NCI-H446 (cell line): ENCODE measurements at regions not wholly inside any gene's neighbourhood (a gene's known extent, or its start where the extent isn't known, plus 50 kb on each side); places are given as distances from the start of the nearest gene placed in this dataset.

Source experiments
- DNase-seq, 2 experiments: peaks; one replicate each; lab custom pipeline; 2025; lab: John Stamatoyannopoulos, UW

GRCh38 chr6:143594647-143595046, 83.1 kb upstream of the PHACTR2 start:
- DNase-seq: no peak

DNA sequence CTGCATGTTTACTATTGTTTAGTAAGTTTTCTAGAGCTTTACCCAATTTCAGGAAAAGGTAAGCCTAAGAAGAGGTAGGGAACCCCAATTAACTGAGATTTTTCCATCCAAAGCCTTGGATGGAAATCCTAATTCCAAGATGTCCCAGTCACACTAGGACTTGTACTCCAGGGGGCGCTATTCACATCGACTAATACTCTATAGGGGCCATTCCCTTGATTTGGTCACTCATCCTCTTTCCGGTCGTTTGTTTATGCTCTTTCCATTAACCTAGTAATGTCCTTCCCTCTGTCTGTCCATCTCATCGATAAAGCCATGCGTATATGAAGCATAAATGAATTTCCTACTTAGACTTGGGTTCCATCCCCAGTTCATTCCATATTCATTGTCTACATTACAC, 80.8 kb upstream of the FUCA2 start:
- DNase-seq: no peak

DNA sequence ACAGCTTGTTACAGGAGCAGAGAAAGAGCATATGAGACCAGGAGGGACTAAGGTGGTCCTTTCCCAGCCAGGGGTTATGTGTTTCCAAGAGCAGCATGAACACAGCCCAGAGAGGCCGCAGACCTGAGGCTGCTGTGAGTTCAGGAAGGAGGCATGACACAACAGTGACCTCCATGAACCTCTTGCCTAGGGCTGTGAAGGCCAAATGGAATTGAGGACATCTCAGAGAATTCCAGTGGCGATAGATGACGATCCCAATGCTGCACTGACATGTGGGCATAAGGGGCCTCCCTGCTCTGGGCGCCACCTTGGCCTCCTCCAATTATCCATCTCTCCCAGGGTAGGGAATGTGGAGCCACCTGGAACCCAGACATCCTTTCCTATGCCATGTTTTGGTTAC, 79.9 kb upstream of the FUCA2 start:
- no peak for DNase-seq

GRCh38 chr6:143589162-143589561, 77.6 kb upstream of the FUCA2 start:
- no peak for DNase-seq

DNA sequence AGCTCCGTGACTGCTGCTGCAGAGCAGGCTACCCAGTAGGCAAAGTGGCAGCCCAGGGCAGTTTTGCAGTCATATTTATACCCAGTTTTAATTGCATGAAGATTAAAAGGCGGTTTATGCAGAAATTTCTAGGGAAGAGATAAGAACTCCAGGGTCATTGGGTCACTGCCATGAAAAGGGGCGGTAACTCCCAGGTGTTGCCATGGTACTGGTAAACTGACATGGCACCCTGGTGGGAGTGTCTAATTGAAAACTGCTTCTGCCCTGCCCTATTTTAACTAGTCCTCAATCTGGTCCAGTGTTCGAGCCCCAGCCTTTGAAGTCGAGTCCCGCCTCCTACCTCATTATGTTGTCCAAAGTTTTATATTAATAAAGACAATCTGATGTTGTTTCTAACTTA, 75.0 kb upstream of the FUCA2 start:
- DNase-seq: no peak

GRCh38 chr6:143585716-143586115, 74.2 kb upstream of the FUCA2 start:
- no peak for DNase-seq

DNA sequence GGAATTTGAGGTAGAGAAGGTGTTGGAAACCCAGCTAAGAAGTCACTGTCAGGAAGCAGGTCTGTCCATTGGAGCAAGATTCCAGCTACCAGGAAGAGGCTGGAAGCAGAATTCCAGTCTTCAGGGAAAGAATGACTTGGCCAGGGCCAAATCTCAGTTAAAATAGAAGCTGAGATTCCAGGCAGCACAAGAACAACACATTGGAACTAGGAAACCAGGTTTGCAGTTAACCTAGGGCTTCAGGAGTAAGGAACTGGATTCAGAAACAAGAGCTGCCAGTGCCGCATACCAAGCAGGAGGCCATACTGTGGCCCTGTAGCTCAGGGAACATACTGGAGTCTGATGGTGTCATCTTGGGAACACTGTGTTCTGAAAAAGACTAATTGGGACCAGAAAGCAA, 73.7 kb upstream of the FUCA2 start:
- no peak for DNase-seq

- DNase-seq: no peak
Observed at GRCh38 chr6:143583542-143584327, 72.2 kb upstream of the FUCA2 start.

DNA sequence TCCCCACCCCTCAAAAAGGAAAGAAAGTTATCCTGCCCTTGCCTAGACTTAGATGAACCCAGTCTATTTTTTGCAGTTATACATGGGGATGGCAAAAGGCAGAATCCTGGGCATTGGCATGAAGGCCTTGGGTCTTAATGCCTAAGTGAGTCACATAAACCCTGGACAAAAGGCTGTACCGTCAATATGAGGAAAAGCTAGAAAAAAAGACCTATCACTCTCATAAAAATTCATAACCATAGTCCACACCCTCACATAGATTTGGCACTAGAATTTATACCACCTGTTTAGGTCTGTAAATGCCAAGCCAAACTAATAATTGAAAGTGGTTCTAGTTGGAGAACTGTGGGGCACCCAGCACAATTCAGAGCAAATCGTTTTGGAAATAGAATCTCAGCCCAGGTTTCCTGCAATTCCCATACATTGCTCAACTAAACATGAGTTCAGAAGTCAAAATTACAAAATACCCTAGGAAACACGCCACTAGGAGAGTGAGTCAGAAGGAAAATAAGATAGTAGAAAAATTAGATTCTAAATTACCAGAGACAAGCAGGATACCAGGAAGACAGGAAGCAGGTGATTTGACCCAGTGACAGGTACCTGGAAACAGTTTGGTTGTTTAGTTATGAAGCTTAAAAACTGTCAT, 70.4 kb upstream of the FUCA2 start:
- no peak for DNase-seq

- peak in 1 of 2 experiments; percentile 42 for DNase-seq
Observed at GRCh38 chr6:143579703-143580102, 68.2 kb upstream of the FUCA2 start.

DNA sequence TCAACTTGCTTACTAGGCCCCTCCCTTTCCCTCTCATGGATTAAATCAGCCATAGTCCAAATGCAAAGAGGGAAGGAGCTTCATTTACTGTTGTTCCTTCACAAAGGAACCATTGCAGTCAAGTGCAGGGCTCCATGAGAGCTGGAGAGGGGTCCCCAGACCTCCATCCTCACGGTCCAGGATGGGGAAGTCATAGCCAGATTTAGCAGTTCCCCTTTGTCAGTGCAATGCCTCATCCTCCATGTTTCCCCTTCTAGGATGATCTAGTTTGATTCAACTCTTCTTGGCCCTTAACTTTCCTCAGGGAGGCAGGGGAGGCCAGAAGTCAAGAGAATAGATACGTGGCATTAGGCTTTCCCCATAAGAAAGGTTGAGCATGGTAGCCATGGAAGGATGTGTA, 66.5 kb upstream of the FUCA2 start:
- no peak for DNase-seq

DNA sequence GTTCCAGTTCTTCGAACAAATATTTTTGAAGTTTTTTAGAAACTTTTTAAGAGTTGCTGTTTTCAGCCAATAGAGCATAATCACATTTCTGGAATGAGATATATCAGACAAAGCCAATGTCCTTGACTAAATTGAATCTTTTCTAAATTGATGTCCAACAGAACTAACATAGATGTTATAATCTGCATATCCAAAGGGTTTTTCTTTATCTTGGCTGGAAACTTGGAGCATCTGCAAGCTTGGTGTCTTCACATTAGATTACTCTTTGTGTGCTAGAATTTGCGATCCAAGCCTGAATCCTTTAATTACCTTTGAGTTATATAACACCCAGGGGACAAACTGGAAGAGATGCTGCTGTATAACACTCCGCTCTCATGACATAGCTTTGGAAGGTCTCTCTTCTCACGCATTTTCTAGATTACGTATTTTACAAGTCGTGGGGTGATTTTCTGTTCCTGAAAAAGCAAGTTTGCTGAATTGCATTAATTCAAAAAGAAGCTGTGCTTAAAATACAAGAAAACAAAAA, 64.4 kb upstream of the FUCA2 start:
- no peak for DNase-seq

DNA sequence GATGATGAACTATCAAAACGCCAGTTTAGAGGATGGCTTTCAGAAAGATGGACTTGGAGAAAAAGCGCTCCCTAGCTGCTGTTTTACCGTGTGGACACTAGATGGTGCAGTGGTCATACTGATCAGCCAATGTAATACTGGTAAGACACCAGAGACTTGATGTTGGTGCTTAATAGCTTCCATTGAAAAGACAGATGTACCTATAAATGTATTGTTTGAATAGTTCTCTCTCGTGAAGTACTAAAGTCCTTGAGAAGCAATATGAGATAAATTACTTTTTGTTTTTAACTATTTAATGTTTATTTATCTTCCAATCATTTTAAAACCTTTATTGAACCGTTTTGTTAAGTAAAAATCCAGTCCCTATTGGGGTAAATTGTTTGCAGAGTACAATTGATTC, 63.9 kb upstream of the FUCA2 start:
- DNase-seq: peak; percentile 43 to 77

DNA sequence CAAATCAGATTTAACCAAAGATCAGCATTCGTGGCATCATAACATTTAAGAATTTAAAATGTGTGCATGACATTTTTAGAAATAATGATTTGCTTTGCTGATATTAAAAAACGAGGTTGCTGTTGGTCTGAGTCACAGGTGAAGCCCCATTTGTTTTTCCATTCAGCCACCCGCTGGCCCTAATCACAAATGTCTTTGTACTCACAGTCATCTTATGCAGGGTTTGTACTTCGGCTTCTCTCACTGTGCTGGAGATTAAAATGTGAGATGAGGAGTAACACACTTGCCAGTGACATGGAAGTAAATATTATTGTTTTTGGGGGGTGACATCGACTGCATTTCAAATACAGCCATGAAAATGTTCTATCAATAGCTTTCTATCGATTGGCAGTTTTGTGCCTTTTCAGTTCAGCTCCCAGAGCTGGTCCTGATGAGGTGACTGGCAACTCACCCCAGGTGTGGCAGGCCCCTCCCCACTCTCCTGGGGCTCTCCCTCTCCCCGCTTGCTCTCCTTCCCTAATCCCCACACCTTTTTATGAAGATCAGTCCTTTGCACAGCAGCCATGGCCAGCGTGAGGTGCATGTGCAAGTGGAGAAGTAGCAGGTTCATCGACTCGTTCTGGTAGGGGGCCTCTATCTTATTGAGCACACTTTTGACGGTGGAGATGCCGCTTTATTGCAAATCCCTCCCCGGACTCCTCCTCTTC, 58.8 kb upstream of the FUCA2 start:
- DNase-seq: no peak

DNA sequence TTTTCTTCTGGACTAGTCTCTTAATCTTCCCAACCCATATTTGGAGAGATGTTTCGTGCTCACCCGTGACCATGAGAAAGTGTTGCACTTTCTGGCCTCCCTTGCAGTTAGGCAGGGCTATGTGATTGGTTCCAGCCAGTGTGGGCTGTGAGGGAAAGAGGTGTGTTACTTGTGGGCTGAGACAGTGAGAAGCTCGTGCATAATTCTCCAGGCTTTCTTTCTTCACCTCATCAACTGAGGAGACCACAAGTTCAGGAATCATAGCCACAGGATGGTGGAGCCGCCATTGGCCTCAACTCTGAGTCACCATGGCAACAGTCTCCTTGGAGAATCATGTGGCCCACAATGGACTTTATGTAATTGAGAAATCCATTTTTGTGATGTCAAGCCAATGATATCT, 57.5 kb upstream of the FUCA2 start:
- DNase-seq: no peak

DNA sequence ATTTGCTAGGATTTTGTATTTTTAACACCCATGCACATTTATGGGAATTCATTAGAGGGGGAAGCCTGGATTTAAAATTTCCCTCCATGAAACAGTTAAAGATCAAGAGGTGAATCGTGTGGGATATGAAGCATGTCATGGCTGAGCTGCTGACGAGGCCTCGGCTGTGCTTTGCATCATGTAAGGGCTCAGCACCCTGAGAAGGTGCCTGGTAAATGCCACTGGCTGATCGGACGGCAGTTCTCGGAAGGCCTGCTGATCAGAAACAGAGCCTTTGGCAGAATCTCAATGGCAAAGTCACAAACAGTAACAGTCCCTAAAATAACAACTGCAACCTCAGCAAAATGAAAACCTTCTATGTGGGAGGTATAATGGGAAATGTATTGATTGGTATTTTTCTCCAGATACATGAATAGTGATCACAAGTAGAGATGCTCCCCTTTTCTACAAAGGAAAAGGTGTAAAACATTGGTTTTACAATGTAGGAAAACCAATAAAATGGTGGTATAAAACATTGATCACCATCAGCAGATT, 53.0 kb upstream of the FUCA2 start:
- no peak for DNase-seq

GRCh38 chr6:143562143-143562542, 50.6 kb upstream of the FUCA2 start:
- DNase-seq: no peak
